GM12873 (cell line): ENCODE measurements at regions not wholly inside any gene's neighbourhood (a gene's known extent, or its start where the extent isn't known, plus 50 kb on each side); places are given as distances from the start of the nearest gene placed in this dataset.

ENCODE experiments used
- TF ChIP-seq, protein P1 (sequence below): IDR thresholded peaks from 2 replicates; pipeline ENCODE4 v1.5.1; 2012; ENCODE audit warnings: low read depth, mild to moderate bottlenecking, moderate library complexity, low read length, control low read depth; ENCODE audit not compliant: insufficient read depth; ENCODE audit errors: missing control alignments

DNA sequence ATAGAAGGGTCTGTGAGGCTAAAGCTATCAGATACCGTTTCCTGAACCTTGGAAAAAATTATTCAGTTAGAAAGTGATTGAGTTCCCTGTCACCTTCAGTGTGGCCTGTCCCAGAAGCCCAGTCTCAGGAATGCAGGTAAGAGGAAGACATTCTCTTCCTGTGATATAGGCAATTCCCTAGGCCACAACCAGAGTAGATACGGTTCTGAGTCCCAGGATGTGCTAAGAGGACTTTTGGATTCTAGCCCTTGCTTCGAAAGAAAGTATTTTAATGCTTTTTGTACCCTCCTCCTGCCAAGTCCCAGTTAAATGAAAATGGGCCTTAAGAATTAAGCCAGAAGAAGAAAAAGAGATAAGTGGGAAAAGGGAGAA is 313.5 kb upstream of the PLXNA2 start:
- TF ChIP-seq, protein P1, sequence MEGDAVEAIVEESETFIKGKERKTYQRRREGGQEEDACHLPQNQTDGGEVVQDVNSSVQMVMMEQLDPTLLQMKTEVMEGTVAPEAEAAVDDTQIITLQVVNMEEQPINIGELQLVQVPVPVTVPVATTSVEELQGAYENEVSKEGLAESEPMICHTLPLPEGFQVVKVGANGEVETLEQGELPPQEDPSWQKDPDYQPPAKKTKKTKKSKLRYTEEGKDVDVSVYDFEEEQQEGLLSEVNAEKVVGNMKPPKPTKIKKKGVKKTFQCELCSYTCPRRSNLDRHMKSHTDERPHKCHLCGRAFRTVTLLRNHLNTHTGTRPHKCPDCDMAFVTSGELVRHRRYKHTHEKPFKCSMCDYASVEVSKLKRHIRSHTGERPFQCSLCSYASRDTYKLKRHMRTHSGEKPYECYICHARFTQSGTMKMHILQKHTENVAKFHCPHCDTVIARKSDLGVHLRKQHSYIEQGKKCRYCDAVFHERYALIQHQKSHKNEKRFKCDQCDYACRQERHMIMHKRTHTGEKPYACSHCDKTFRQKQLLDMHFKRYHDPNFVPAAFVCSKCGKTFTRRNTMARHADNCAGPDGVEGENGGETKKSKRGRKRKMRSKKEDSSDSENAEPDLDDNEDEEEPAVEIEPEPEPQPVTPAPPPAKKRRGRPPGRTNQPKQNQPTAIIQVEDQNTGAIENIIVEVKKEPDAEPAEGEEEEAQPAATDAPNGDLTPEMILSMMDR = no peak

DNA sequence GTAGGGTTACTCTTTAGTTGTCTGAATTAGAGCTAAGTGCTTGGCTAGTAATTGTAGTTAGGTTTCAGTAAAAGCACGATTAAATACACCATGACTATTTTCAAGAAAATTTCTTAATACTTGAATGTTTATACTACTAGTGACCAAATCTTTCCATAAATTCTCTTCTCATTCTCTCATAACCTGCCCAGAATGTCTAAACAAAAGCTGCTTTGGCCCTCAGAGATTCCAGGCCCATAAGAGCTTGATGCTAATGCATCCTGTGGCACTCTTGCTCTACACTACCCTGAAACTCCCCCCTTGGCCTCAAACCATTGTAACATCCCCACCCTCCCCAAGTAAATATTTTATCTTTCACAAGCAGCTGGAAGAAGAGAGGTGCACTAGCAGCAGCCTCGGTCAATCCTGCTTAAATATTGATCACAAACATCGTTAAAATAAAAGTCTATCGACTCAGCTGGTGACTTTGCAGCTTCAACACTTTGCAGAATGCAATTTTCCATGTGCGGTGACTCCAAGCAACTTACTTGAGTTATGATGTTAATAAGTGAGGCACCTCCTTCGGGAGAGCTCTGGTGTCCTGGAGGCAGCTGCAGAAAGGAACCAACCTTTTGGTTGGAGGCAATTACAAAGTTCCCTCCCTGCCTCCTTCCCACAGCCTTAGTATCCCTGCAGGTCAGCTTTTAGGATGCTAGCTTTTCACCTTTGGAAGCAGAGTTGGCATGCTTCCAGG is 315.6 kb upstream of the PLXNA2 start:
- TF ChIP-seq, protein P1 = no peak

DNA sequence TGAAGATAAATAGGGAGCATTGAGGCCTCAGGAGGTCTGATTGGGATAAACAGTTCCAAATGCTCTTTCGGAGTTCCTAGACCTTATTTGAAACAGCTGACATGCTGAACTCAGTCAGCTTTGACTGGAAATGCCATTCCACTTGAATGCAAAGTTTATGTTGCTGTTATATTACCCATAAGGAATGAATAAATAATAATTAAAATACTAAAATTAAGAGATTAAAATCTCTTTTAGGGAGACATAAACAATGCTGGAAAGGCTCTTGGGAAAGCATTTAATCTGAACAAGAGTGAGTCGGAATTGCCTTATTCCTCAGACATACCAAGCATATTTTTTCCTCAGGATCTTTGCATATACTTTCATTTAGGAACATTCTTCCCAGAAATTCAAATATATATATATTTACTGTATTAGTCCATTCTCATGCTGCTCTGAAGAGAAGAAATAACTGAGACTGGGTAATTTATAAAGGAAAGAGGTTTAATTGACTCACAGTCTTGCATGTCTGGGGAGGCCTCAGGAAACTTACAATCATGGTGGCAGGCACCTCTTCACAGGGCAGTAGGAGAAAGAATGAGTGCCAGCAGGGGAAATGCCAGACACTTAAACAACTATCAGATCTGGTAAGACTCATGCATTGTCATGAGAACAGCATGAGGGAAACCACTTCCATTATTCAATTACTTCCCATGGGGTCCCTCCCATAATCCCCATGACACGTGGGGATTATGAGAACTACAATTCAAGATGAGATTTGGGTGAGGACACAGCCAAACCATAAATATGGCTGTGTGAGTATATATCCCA is 318.2 kb upstream of the PLXNA2 start:
- TF ChIP-seq, protein P1 = no peak

DNA sequence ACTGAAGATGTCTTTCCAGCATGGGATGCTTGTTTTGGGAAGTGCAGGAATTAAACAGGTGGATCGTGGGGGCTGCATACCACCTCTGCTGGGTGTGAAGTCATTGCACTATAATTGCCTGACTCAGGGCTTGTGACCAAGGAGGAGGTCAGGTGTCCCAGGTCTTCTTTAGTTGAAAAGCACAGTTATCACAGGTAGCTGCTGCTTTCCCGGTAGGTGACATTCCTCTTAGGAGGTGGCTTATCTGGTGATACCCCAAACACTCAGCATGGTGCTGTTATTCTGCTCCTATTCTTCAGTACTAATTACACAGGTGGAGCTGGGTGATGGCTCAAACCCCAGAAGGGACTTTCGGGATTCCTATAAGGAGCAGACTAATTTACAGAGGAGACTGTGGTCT is 320.3 kb upstream of the PLXNA2 start:
- TF ChIP-seq, protein P1 = no peak

DNA sequence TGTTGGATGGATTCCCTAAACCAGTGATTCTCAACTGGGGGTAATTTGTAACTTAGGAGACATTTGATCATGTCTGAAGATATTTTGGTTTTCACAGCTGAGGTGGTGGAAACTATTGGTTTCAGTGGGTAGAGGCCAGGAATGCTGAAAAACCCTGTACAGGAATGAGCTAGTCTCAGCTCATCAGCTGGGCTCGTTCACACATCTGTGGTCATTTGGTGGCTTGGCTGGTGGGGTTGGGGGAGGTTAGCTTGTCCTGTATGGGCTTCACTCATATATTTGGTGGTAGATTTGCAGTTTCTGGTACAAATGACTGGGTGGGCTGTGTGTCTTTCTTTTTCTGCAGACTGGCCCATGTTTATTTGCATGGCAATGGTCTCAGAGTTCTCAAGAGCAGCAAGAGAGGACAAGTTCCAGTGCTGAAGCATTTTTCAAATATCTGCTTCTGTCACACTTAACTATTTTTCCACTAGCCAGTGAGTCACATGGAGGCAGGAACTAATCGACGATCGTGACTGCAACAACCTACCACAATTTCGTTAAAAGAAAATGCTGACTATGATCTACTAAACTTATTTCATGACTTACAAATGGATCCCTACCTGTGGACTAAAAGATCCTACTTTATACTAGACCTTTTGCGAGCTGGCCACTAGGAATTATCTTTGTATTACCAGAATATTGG is 321.7 kb upstream of the PLXNA2 start:
- TF ChIP-seq, protein P1 = no peak

DNA sequence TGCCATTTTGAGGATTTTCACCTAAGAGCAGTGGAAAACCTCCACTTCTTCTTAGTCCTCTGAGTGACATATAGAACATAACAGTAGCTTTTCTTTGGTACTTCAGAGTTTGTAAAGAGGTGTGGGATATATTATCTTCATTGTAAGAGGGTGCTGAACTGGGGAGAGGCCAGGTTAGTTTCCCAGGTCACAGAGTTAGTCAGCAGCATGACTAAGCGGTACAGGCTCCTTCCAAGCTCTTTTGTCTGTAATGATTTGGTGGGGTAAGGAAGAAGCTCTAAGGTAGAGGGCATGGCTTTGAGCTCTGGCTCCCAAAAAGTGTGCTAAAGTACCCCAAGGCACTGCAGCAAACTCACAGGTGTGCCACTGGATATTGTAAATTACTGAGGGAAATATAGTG is 325.0 kb upstream of the PLXNA2 start:
- TF ChIP-seq, protein P1 = no peak

DNA sequence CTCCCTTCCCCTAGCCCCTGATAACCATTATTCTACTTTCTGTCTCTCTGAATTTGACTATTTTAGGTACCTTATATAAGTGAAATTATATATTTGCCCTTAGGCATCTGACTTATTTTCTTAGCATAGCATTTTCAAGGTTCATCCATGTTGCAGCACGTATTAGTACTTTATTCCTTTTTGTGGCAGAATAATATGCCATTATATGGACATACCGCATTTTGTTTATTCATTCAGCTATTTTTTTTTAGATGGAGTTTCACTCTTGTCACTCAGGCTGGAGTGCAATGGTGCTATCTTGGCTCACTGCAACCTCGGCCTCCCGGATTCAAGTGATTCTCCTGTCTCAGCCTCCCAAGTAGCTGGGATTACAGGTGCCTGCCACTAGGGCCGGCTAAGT is 326.2 kb upstream of the PLXNA2 start:
- TF ChIP-seq, protein P1 = no peak
